ENCODE measurements at regions not wholly inside any gene's neighbourhood (a gene's known extent, or its start where the extent isn't known, plus 50 kb on each side); places are given as distances from the start of the nearest gene placed in this dataset.

GRCh38 chr7:9120331-9120730 lies 686.9 kb downstream of the NXPH1 start:
- Histone ChIP-seq H3K27ac (ENCODE audit: insufficient read depth, low read length) (no peak overlapping the region), H3K27me3 (ENCODE audit: control insufficient read depth, insufficient read depth, low read length) (no peaks in the 10 kb centered on the region), H3K4me2 (ENCODE audit: low read depth, low read length) (no peak overlapping the region), H3K9me1 (ENCODE audit: insufficient read depth, low read length) (no peaks in the 10 kb centered on the region), H2AFZ (replicated peaks; ENCODE audit: low read length, poor library complexity) (no peak overlapping the region), H3K4me3 (ENCODE audit: insufficient read depth, low read depth, low read length) (no peak overlapping the region), H3K36me3 (ENCODE audit: control insufficient read depth, insufficient read depth, low read length) (no peaks in the 10 kb centered on the region), H3K4me1 (ENCODE audit: control insufficient read depth, insufficient read depth, low read length) (no peaks in the 10 kb centered on the region), H4K91ac (ENCODE audit: insufficient read depth, low read depth, low read length) (no peak overlapping the region), H2BK120ac (ENCODE audit: low read depth, low read length) (no peak overlapping the region), H4K5ac (ENCODE audit: low read depth, low read length) (no peak overlapping the region), H2AK9ac (replicated peaks; ENCODE audit: low read depth, low read length, poor library complexity) (no peak overlapping the region), H3K14ac (replicated peaks; ENCODE audit: low read depth, low read length) (no peak overlapping the region), H2AK5ac (ENCODE audit: low read depth, low read length) (no peak overlapping the region), H2BK15ac (ENCODE audit: low read depth, low read length) (no peak overlapping the region), H3K4ac (ENCODE audit: low read depth, low read length) (no peak overlapping the region), H3K18ac (ENCODE audit: low read depth, low read length) (no peak overlapping the region), H3K9ac (ENCODE audit: low read depth, low read length) (no peak overlapping the region), H3K9me3 (ENCODE audit: control insufficient read depth, insufficient read depth, low read length) (no peaks in the 10 kb centered on the region; the same call in 1 of the 2 replicates), H4K20me1 (ENCODE audit: insufficient read depth, low read length) (no peaks in the 10 kb centered on the region), H3K79me1 (ENCODE audit: low read depth in 1 of 2, low read length in 2 of 2) (no peaks in the 10 kb centered on the region), H3K56ac (ENCODE audit: extremely low read depth, insufficient read depth, low read length) (no peak overlapping the region), H4K8ac (ENCODE audit: low read depth in 2 of 2, low read length in 2 of 2) (no peak overlapping the region), H3K23ac (ENCODE audit: low read depth, low read length) (no peak overlapping the region), H2BK20ac (ENCODE audit: low read depth, low read length) (no peak overlapping the region), H2BK5ac (ENCODE audit: low read depth, low read length, poor library complexity, severe bottlenecking) (no peak overlapping the region)
- ATAC-seq (ENCODE audit: low read depth) = no peak
- CTCF ChIA-PET = no interaction called here
- BruUV-seq (replicated peaks) = no TSS peak
- POLR2A ChIA-PET (ENCODE audit: unreplicated experiment) = no interaction called here
- in situ Hi-C loops (cut with MboI; ENCODE audit: low sequenced_read_pairs) (no loop called here), dilution Hi-C loops (cut with HindIII; ENCODE audit: low sequenced_read_pairs, unreplicated experiment) (no loop called here), intact Hi-C loops (cut with micrococcal nuclease) (no loop called here)
- DNase-seq = no peak
- TF ChIP-seq CHD1 (IDR thresholded peaks at IDR 0.05; ENCODE audit: low read depth, low read length) = no peak
- TF ChIP-seq FOS (IDR thresholded peaks at IDR 0.05; ENCODE audit: low read depth, low read length) = no peak
- no peak for TF ChIP-seq BHLHE40 (IDR thresholded peaks at IDR 0.05; ENCODE audit: low read depth, low read length)

Data from IMR-90 (cell line).